ENCODE measurements at regions not wholly inside any gene's neighbourhood (a gene's known extent, or its start where the extent isn't known, plus 50 kb on each side); places are given as distances from the start of the nearest gene placed in this dataset.

DNA sequence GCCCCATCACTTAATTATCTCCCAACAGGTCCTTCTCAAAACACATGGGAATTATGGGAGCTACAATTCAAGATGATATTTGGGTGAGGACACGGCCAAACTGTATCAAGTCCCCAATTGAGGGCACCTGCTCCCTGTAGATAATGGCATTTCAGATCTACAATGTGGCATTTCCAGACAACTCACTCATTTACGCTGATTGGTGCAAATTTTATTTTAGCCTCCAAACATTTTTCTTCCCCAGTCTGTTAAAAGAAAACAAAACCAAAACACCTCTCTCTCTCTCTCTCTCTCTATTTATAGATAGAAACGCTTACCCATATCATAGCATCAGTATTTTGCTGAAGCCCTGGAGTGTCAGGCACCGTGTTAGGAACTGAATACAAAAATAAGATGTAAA, 148.7 kb upstream of the KLF6 start:
- BruUV-seq (replicated peaks), result no TSS peak
- Histone ChIP-seq H3K4me1 (ENCODE audit: control insufficient read depth, extremely low read depth, insufficient read depth, low read length) (peaks cover 34% of the 10 kb centered on the region), H3K36me3 (ENCODE audit: control insufficient read depth in 2 of 2, extremely low read depth in 1 of 2, insufficient read depth in 2 of 2, low read length in 2 of 2) (no peaks in the 10 kb centered on the region), H3K9ac (replicated peaks; ENCODE audit: extremely low read depth, insufficient read depth, low read length) (no peak overlapping the region), H4K20me1 (replicated peaks; ENCODE audit: control insufficient read depth, extremely low read depth, insufficient read depth, low read length) (no peaks in the 10 kb centered on the region), H3K4me3 (replicated peaks in 1 of 3; ENCODE audit: insufficient read depth in 1 of 3, low read depth in 1 of 3, low read length in 3 of 3) (no peak overlapping the region), H3K4me2 (ENCODE audit: insufficient read depth, low read length) (no peak overlapping the region), H3K27me3 (ENCODE audit: control insufficient read depth in 2 of 2, insufficient read depth in 2 of 2, low read length in 2 of 2) (no peaks in the 10 kb centered on the region), H3K9me3 (replicated peaks; ENCODE audit: control insufficient read depth, insufficient read depth, low read length) (no peaks in the 10 kb centered on the region), H2AFZ (ENCODE audit: low read depth, low read length) (no peak overlapping the region), H3K79me2 (ENCODE audit: control insufficient read depth, insufficient read depth, low read length) (no peaks in the 10 kb centered on the region), H3K9me1 (replicated peaks; ENCODE audit: control insufficient read depth, extremely low read depth, insufficient read depth, low read length) (no peaks in the 10 kb centered on the region), H3K27ac (ENCODE audit: insufficient read depth, low read depth, low read length) (no peak overlapping the region)
- FAIRE-seq, result no peak
- intact Hi-C loops (cut with micrococcal nuclease) (no loop called here), dilution Hi-C loops (cut with MboI; ENCODE audit: extremely low pct_ligation_motif_present, low sequenced_read_pairs) (no loop called here)
- TF ChIP-seq EZH2 (IDR thresholded peaks at IDR 0.05; ENCODE audit: borderline replicate concordance, low read depth, low read length, severe bottlenecking) (no peak), FOS (IDR thresholded peaks at IDR 0.05; ENCODE audit: borderline replicate concordance, insufficient read depth, low read length) (no peak), JUN (IDR thresholded peaks at IDR 0.05; ENCODE audit: borderline replicate concordance, insufficient read depth, insufficient read length, low read depth) (no peak), CTCF (IDR thresholded peaks at IDR 0.05; ENCODE audit: extremely low read depth in 1 of 2, insufficient read depth in 1 of 2, low read depth in 1 of 2, low read length in 2 of 2) (no peak), GATA2 (IDR thresholded peaks at IDR 0.05; ENCODE audit: insufficient read depth, insufficient read length, low read depth, low read length) (no peak), MYC (IDR thresholded peaks at IDR 0.05; ENCODE audit: low read depth, low read length) (no peak), POLR2A (IDR thresholded peaks at IDR 0.05; ENCODE audit: low read depth, low read length) (no peak), POLR2AphosphoS5 (IDR thresholded peaks at IDR 0.05; ENCODE audit: insufficient read depth, low read depth, low read length) (no peak)
- TF ChIP-seq, protein P1, sequence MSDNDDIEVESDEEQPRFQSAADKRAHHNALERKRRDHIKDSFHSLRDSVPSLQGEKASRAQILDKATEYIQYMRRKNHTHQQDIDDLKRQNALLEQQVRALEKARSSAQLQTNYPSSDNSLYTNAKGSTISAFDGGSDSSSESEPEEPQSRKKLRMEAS (IDR thresholded peaks at IDR 0.05; ENCODE audit: insufficient read depth, insufficient read length), result no peak
- POLR2A ChIA-PET, result interaction anchor here (0.7 kb wide), 1 partner anchor 10 kb away, joined by 4 read pairs; no protein-coding TSS in a partner anchor
- CTCF ChIA-PET, result no interaction called here
- no peak for DNase-seq (ENCODE audit: low read depth, low spot score)
